ENCODE measurements at regions not wholly inside any gene's neighbourhood (a gene's known extent, or its start where the extent isn't known, plus 50 kb on each side); places are given as distances from the start of the nearest gene placed in this dataset.

GRCh38 chr4:58111818-58112217 is 1001.6 kb upstream of the IGFBP7 start:
- Histone ChIP-seq H3K79me1 (ENCODE audit: insufficient read depth, low read depth, low read length, poor library complexity, severe bottlenecking) (no peaks in the 10 kb centered on the region), H3K14ac (ENCODE audit: insufficient read depth, low read length) (no peak overlapping the region), H2BK15ac (ENCODE audit: low read depth, low read length) (no peak overlapping the region), H2AFZ (ENCODE audit: low read length) (no peak overlapping the region), H2AK5ac (ENCODE audit: insufficient read length, low read length) (no peak overlapping the region), H2BK120ac (ENCODE audit: low read depth, low read length, poor library complexity, severe bottlenecking) (no peak overlapping the region), H3K23ac (ENCODE audit: insufficient read length, low read depth, low read length) (no peak overlapping the region), H4K8ac (replicated peaks; ENCODE audit: insufficient read length, low read depth, low read length) (no peak overlapping the region), H3K23me2 (ENCODE audit: insufficient read length, low read depth, low read length, poor library complexity, severe bottlenecking) (no peaks in the 10 kb centered on the region), H3K4me1 (ENCODE audit: insufficient read depth, low read length) (no peaks in the 10 kb centered on the region), H3K9me3 (ENCODE audit: control insufficient read depth, low read depth, low read length) (no peaks in the 10 kb centered on the region), H4K5ac (ENCODE audit: insufficient read length, low read depth, low read length) (no peak overlapping the region), H3K27me3 (ENCODE audit: insufficient read depth, low read length) (no peaks in the 10 kb centered on the region), H3K56ac (ENCODE audit: insufficient read length, low read depth, low read length) (no peak overlapping the region), H2BK20ac (ENCODE audit: low read depth, low read length, poor library complexity, severe bottlenecking) (no peak overlapping the region), H3K4me2 (ENCODE audit: insufficient read depth, insufficient read length, low read length) (no peak overlapping the region), H2BK5ac (ENCODE audit: insufficient read length, low read length) (no peak overlapping the region), H3K4ac (ENCODE audit: low read depth, low read length) (no peak overlapping the region), H4K20me1 (ENCODE audit: control insufficient read depth, insufficient read depth, insufficient read length) (no peaks in the 10 kb centered on the region), H3K79me2 (ENCODE audit: insufficient read depth, low read length) (no peaks in the 10 kb centered on the region), H3T11ph (ENCODE audit: low read length) (no peak overlapping the region), H3K27ac (ENCODE audit: insufficient read length, low read depth, low read length) (no peak overlapping the region), H4K91ac (ENCODE audit: insufficient read length, low read depth, low read length) (no peak overlapping the region), H3K9ac (ENCODE audit: extremely low read depth, insufficient read length, low read length) (no peak overlapping the region), H2BK12ac (ENCODE audit: insufficient read length, low read depth, low read length) (no peak overlapping the region), H3K18ac (ENCODE audit: insufficient read length, low read depth, low read length) (no peak overlapping the region)
- H3K36me3 Mint-ChIP-seq (ENCODE audit: insufficient read depth in 1 of 3, low read depth in 3 of 3) = no peaks in the 10 kb centered on the region
- TF ChIP-seq CTCF (conservative IDR thresholded peaks at IDR 0.05) = no peak
- no peak overlapping the region for H3K4me3 Mint-ChIP-seq
- whole genome bisulfite sequencing (ENCODE audit: extremely low coverage, insufficient read length, low lambda C conversion rate) = no CpG with 5 or more reads among the region's 2 CpGs
- H3K9me3 Mint-ChIP-seq = no peaks in the 10 kb centered on the region
- no peak overlapping the region for H3K27ac Mint-ChIP-seq
- DNase-seq = no peak
- H3K27me3 Mint-ChIP-seq (ENCODE audit: low read depth) = no peaks in the 10 kb centered on the region
- H3K4me1 Mint-ChIP-seq = no peaks in the 10 kb centered on the region
